KMS-11 (cell line): ENCODE measurements at regions not wholly inside any gene's neighbourhood (a gene's known extent, or its start where the extent isn't known, plus 50 kb on each side); places are given as distances from the start of the nearest gene placed in this dataset.
"Not testable (repeated sequence)": the region's sequence is repeated elsewhere in the genome, so short reads cannot be mapped to it uniquely, and the experiment has no call there.

Source experiments
- H2AFZ ChIP-seq: fragments of 200-600 bp; sonication (generic); 2 replicates; pipeline ENCODE4 v1.6.1; 2016; ENCODE audit warnings: antibody characterized with exemption, mixed run types, low read depth
- H3K27ac ChIP-seq: fragments of 200-600 bp; sonication (generic); 2 replicates; pipeline ENCODE4 v1.6.1; 2016; ENCODE audit warnings: mild to moderate bottlenecking, mixed run types
- H3K27me3 ChIP-seq: fragments of 200-600 bp; sonication (generic); 2 replicates; pipeline ENCODE4 v1.6.1; 2017; ENCODE audit warnings: mild to moderate bottlenecking, low read depth, mixed run types, moderate library complexity; ENCODE audit not compliant: insufficient read depth
- H3K36me3 ChIP-seq: fragments of 200-600 bp; sonication (generic); 2 replicates; pipeline ENCODE4 v1.6.1; 2017; ENCODE audit warnings: mild to moderate bottlenecking, mixed run types; ENCODE audit not compliant: insufficient read depth
- H3K4me1 ChIP-seq: fragments of 200-600 bp; sonication (generic); 2 replicates; pipeline ENCODE4 v1.6.1; 2016; ENCODE audit warnings: mild to moderate bottlenecking, low read depth, mixed run types; ENCODE audit not compliant: poor library complexity, severe bottlenecking
- H3K4me2 ChIP-seq: fragments of 200-600 bp; sonication (generic); 2 replicates; pipeline ENCODE4 v1.7.0; 2016; ENCODE audit warnings: mild to moderate bottlenecking, mixed run types
- H3K4me3 ChIP-seq: fragments of 200-600 bp; sonication (generic); IDR thresholded peaks from 2 replicates; pipeline ENCODE4 v1.6.1; 2017; ENCODE audit warnings: low read depth, low read length, mixed read lengths; ENCODE audit not compliant: insufficient read depth
- H3K79me2 ChIP-seq: fragments of 200-600 bp; sonication (generic); 2 replicates; pipeline ENCODE4 v1.6.1; 2016; ENCODE audit warnings: low read depth, mixed run types; ENCODE audit not compliant: insufficient read depth
- H3K9ac ChIP-seq: fragments of 200-600 bp; sonication (generic); 2 replicates; pipeline ENCODE4 v1.6.1; 2016; ENCODE audit warnings: mild to moderate bottlenecking, mixed run types
- H4K20me1 ChIP-seq: fragments of 200-600 bp; sonication (generic); 2 replicates; pipeline ENCODE4 v1.6.1; 2016; ENCODE audit warnings: mild to moderate bottlenecking, mixed run types; ENCODE audit not compliant: insufficient read depth
- TF ChIP-seq, protein P1 (sequence below): fragments of 200-600 bp; sonication (generic); conservative IDR thresholded peaks from 2 replicates; pipeline ENCODE4 v1.6.1; 2017; ENCODE audit warnings: low read depth, mild to moderate bottlenecking, antibody characterized with exemption, low read length, moderate library complexity, mixed read lengths

DNA sequence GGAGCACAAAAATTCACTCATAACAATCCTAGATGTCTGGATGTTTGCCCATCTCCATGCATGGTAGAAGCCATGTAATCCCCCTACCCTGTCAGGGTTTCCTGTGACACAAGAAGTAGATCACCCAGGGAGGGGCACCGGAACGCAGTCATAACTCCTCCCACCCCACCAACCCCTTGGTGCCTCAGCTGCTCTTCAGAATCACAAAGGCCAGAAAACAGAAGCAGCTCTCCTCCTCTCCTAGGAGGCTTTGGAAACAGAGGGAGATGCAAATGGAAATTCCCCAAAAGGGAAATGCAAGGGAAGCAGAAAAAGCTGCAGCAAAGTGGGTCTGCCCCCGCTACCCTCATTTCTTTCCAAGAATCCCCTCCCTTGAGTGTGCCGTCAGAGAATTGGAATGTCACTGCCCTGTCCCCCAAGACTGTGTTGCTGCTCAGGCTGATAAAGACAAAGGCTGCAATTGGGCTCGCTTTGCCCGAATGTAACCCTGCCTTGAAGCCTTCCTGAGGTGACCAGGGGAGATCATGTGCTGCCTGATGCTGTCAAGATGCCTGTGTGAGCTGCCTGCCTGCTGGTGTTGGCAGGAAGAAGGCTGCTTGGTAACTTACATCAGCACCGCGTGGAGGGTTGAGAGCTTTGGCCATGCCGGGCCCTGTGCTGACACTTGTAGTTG, 65.5 kb upstream of the ABCA1 start:
- TF ChIP-seq, protein P1, sequence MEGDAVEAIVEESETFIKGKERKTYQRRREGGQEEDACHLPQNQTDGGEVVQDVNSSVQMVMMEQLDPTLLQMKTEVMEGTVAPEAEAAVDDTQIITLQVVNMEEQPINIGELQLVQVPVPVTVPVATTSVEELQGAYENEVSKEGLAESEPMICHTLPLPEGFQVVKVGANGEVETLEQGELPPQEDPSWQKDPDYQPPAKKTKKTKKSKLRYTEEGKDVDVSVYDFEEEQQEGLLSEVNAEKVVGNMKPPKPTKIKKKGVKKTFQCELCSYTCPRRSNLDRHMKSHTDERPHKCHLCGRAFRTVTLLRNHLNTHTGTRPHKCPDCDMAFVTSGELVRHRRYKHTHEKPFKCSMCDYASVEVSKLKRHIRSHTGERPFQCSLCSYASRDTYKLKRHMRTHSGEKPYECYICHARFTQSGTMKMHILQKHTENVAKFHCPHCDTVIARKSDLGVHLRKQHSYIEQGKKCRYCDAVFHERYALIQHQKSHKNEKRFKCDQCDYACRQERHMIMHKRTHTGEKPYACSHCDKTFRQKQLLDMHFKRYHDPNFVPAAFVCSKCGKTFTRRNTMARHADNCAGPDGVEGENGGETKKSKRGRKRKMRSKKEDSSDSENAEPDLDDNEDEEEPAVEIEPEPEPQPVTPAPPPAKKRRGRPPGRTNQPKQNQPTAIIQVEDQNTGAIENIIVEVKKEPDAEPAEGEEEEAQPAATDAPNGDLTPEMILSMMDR, result no peak
- Histone ChIP-seq H3K36me3 (no peaks in the 10 kb centered on the region), H4K20me1 (no peaks in the 10 kb centered on the region), H2AFZ (no peak overlapping the region), H3K27ac (no peak overlapping the region), H3K4me3 (no peak overlapping the region), H3K4me2 (no peak overlapping the region; the same call in 1 of the 2 replicates), H3K9ac (no peak overlapping the region), H3K4me1 (peaks cover 72% of the 10 kb centered on the region), H3K79me2 (no peaks in the 10 kb centered on the region), H3K27me3 (no peaks in the 10 kb centered on the region)

DNA sequence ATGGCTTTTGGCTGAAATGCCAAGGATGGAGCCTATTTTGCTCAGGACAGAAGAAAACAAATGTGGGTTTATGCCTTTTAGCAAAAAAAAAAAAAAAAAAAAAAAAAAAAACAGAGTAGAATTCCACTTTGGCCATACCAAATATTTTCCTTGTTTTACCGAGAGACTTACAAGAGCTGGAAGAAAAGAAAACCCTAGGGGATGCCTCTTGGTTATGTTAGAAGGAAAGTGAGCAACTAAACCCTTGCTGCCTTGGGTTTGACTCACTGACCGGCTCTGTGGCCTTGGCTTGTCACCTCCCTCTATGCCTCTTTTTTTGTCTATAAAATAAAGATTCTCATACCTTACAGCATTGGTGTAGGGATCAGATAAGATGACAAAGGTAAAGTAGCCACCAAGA, 69.6 kb upstream of the ABCA1 start:
- no peak overlapping the region for H3K4me3 ChIP-seq
- peaks cover 40% of the 10 kb centered on the region for H3K4me1 ChIP-seq
- no peak overlapping the region for H3K4me2 ChIP-seq
- no peak overlapping the region for H2AFZ ChIP-seq
- H3K27ac ChIP-seq, result no peak overlapping the region
- H3K9ac ChIP-seq, result no peak overlapping the region
- no peaks in the 10 kb centered on the region for H3K27me3 ChIP-seq
- H3K36me3 ChIP-seq, result no peaks in the 10 kb centered on the region
- H3K79me2 ChIP-seq, result no peaks in the 10 kb centered on the region
- H4K20me1 ChIP-seq, result no peaks in the 10 kb centered on the region
- TF ChIP-seq, protein P1, result no peak

DNA sequence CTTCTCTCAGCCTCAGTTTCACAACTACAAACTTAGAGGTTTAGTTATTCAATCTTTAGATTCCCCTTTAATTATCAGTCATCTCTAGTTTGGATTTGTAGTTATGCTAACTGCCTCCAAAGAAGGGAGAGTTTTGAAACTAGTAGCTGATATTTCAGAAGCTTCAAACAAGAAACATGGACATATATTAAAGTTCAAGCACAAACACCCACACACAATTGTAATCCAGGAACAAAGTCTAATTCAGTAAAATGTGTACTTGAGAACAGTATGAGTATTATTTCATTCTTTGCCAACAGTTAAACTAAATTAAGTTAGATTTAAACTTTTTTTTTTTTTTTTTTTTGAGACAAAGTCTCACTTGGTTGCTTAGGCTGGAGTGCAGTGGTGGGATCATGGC, 71.2 kb upstream of the ABCA1 start:
- H3K27ac ChIP-seq, result no peak overlapping the region

DNA sequence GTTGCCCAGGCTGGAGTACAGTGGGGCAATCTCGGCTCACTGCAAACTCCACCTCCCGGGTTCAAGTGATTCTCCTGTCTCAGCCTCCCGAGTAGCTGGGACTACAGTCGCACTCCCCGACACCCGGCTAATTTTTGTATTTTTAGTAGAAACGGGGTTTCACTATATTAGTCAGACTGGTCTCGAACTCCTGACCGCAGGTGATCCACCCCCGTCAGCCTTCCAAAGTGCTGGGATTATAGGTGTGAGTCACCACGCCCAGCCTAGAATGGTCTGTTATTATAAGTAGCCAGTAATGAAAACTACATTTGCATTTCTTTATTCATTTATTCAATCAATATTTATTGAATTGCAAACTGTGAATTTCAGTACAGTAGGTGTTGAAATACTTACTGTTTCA, 72.6 kb upstream of the ABCA1 start:
- H3K4me3 ChIP-seq, H3K36me3 ChIP-seq, H2AFZ ChIP-seq, H3K27ac ChIP-seq, H3K4me2 ChIP-seq, H3K79me2 ChIP-seq, H3K27me3 ChIP-seq, H3K9ac ChIP-seq, H4K20me1 ChIP-seq: not testable (repeated sequence)
- H3K4me1 ChIP-seq, result peaks cover 20% of the 10 kb centered on the region

More for the DNA sequence above, 71.2 kb upstream of the ABCA1 start:
- H3K4me3 ChIP-seq, result no peak overlapping the region
- TF ChIP-seq, protein P1, result no peak
- H3K9ac ChIP-seq, result no peak overlapping the region
- H3K4me1 ChIP-seq, result peaks cover 24% of the 10 kb centered on the region
- no peaks in the 10 kb centered on the region for H4K20me1 ChIP-seq
- H3K4me2 ChIP-seq, result no peak overlapping the region
- H3K79me2 ChIP-seq, result no peaks in the 10 kb centered on the region
- H2AFZ ChIP-seq, result no peak overlapping the region
- H3K36me3 ChIP-seq, result no peaks in the 10 kb centered on the region
- H3K27me3 ChIP-seq, result no peaks in the 10 kb centered on the region

DNA sequence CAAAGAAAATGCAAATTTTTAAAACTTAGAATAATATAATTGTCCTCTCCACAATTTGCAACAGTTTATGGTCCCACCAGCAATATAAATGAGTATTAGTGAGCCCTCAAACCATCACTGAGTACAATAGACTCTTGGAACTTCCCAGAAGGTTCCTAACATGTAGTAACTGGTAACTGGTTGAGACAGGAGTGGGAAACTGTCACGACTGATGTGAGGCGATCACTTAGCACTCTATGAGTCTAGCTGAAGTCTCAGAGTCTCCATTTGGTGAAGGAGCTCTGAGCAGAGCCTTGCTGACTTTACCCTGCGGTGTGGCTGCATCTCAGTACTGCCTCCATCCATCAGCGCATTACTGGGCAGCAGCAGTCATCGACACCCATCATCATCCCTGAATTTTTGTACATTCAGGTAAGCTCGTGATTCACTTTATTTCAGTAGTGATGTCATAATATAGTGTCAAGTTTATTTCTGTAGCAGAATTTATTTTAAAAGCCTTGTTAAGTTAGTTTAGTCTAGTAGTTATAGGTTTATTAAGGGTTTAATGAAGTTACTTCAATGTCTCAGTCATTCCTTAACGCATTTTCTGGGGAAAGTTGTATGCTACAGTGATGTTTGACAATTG, 76.6 kb upstream of the ABCA1 start:
- H3K4me1 ChIP-seq, result no peaks in the 10 kb centered on the region
- TF ChIP-seq, protein P1, result no peak
- no peaks in the 10 kb centered on the region for H4K20me1 ChIP-seq
- no peak overlapping the region for H3K4me3 ChIP-seq
- H3K36me3 ChIP-seq, result no peaks in the 10 kb centered on the region
- no peaks in the 10 kb centered on the region for H3K27me3 ChIP-seq
- no peaks in the 10 kb centered on the region for H3K79me2 ChIP-seq
- no peak overlapping the region for H3K9ac ChIP-seq
- H2AFZ ChIP-seq, result no peak overlapping the region
- H3K27ac ChIP-seq, result no peak overlapping the region
- H3K4me2 ChIP-seq, result no peak overlapping the region
